Activated CD4-positive, alpha-beta T cell treated with anti-CD3 and anti-CD28 coated beads for 1 hour (primary cell): ENCODE measurements at regions not wholly inside any gene's neighbourhood (a gene's known extent, or its start where the extent isn't known, plus 50 kb on each side); places are given as distances from the start of the nearest gene placed in this dataset.
"Not testable (repeated sequence)": the region's sequence is repeated elsewhere in the genome, so short reads cannot be mapped to it uniquely, and the experiment has no call there.

Source experiments
- DNase-seq: peaks from one replicate; pipeline ENCODE4 v3.0.0-alpha.2; 2020

GRCh38 chr2:147037048-147037447 lies 807.8 kb upstream of the ACVR2A start:
- no peak for DNase-seq

DNA sequence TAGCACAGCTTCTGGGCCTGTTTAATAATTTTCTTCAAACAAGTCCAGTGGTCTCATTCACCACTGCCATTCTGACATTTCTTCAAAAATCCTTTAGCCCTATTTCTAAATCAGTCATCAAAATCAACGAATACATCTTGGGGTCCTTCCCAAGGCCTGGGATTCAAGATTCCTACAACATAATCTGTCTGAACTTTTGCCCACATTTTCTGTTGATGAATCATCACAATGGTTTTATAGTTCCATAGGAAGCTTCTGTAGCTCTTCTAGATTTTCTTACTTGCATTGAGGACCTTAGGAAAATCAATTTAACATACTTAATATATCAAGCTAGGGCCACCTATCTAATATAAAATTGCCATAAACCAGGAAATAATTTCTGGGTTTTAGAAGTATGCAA lies 811.8 kb upstream of the ACVR2A start:
- no peak for DNase-seq

GRCh38 chr2:147031897-147032296 lies 812.9 kb upstream of the ACVR2A start:
- no peak for DNase-seq

GRCh38 chr2:147030966-147031720 lies 813.7 kb upstream of the ACVR2A start:
- no peak for DNase-seq

- DNase-seq = no peak
Observed at GRCh38 chr2:147027436-147027835, 817.4 kb upstream of the ACVR2A start.

DNA sequence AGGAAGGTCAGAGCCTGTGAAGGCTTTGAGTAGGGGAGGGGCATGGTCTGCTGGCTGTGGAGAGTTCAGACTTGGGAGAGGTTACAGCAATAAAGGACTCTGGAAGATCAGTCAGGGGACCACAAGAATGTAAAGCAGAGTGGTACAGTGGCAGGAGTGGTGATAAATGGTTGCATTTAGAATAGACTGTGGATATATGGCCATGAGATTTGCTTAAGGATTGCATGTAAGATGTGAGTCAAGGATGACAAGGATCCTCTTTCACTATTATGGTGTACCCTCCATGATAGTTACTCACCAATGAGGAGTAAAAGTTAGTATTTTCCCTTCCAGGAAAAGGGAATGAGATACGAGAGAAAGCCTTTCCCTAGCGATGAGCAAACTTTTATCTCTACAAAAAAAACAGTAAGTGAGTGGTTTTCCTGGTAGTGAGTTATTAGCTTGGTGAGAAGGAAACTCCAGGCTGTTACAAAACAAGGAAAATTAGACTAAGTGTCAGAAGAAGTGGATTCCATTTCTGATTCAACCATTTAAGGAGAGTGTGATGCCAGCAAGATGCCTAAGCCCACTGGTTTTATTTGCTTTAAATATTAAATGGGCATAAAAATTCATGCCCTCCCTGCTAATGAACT lies 818.0 kb upstream of the ACVR2A start:
- DNase-seq = no peak

- DNase-seq = no peak
Observed at GRCh38 chr2:147025646-147026585, 818.9 kb upstream of the ACVR2A start.

- no peak for DNase-seq
Observed at GRCh38 chr2:147019311-147019710, 825.5 kb upstream of the ACVR2A start.

- DNase-seq = no peak
Observed at GRCh38 chr2:147017951-147018645, 826.7 kb upstream of the ACVR2A start.

DNA sequence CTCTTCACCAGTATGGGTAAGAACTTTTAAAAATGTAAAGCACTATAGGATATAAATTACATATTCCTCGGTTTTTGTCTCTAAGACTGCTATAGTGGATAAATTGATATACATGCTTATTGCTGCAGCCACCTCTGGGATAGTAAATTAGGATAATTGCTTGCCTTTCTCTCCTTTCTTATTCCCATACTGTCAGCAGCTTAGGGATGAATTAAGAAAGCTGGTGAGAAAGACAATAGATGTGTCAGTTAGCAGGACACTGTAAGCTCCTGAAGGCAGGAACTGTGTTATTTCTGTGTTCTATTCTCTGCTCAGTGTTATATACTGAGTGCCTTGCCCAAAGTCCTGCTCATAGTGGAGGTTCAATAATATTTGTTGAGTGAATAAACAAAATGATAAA lies 828.6 kb upstream of the ACVR2A start:
- no peak for DNase-seq

DNA sequence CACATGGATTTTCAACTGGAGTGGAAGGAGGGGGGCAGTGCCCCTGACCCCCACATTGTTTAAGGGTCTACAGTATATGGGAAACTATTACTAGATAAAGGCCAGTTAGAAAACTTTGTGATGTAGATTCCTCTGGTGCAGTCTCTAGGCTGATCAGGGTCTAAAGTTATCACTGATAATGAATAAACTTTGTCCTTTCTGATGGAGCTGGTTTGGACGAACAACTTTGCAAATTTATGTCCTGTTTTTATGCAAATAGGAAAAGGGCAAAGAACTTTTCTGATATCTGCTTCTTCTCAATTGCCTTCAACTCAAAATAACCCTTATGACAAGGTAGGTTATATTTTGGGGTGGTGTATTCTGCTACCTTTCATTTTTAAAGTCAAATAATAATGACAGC lies 829.2 kb upstream of the ACVR2A start:
- no peak for DNase-seq

DNA sequence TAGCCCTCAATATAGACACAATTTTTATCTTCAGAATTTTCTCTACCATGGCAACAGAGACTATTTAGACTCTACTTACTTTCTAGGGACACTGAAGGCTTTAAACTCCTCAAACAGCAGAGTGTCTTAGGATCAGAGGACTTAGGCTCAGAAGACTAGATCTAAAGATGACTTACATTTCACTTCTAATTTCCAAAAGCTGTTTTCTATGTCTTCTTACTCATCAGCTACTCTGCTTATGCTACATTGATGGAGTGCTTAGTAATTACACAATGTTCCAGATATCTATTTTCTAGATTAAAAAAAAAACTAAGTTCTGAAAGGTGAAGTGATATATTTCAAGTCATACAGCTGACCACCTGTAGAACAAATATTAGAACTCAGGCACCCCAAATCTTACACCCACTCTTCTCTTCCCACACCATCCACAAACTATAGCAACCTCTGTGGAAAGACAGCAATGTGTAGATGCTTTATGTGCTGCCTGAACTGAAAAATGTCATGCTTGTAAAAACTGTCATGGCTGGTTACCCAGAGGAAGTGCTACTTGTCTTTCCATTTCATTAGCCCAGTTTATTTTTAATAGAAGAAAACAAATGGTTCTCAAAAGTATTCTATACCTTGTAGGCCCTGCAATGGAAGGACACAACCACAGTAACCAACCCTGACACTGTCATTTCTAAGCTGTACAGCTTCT lies 831.0 kb upstream of the ACVR2A start:
- DNase-seq = no peak

DNA sequence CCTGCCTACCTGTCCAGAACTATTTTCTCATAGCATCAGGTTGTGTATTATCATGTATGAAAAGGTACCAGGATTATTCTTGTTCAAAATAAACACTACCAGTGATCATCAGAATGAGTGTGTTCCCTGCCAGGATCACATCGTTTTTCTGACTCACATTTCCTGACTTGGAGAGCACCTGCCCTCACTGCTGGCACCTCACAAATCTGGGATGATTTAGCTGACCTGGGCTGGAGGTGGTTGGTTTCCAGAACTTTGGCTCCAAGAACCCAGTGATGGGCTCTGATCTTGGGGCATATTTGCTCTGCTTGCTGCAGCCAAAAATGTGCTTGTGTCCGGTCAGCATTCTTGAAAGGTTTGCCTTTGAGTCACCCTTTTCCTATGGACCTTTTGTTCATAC lies 836.3 kb upstream of the ACVR2A start:
- DNase-seq = no peak

- DNase-seq = no peak
Observed at GRCh38 chr2:147006736-147007141, 838.1 kb upstream of the ACVR2A start.

DNA sequence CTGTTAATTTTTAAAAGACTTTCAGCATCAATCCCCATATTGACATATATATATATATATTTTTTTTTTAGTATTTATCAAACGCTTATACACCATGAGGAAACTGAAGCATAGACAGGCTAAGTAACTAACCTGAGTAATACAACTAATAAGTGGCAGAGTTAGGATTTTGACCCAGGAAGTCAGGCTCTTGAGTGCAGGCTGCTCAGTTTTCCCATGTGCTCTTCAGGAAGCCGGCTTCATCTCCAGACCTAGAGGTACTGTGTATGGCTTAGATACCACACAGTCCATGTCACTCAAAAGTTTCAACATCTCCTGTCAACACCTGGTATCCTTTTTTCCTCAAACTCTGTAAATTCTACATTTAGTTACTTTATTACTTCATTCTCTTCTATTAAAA lies 841.7 kb upstream of the ACVR2A start:
- no peak for DNase-seq

DNA sequence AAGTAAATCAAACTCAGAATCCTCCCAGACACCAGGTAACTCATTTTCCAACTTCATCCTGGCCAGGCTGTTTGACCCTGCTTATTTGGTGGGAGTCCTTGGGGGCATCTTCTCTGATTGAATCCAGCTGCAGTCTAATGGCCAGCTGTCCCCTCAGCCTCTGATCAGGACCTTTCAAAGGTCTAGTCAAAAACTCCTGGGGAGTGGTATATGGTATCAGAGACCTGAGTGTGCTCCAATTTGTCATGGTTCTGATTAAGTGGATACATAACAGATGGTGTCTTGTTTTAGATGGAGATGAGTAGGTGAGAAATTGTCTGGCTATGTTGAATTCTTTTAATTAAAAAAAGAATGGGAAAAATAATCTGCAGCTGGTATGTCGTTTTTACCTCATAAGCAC lies 842.6 kb upstream of the ACVR2A start:
- no peak for DNase-seq

GRCh38 chr2:147001061-147001460 lies 843.8 kb upstream of the ACVR2A start:
- no peak for DNase-seq

DNA sequence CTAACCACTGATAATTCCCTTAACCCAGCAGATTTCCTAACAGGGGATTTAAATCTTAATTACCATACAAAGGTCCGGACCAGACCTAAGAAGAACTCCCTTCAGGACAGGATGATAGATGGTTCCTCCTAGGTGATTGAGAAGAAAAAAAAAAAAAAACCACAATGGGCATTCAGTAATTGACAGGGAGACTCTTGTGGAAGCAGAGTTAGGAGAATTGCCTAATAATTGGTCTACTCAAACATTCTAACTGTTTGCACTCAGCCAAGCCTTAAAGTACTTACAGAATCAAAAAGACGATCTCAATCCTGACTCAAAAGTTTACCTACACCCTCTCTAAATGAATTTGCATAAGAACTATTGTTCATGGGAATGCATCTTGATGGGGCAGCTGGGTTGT lies 844.7 kb upstream of the ACVR2A start:
- not testable (repeated sequence) for DNase-seq

- no peak for DNase-seq
Observed at GRCh38 chr2:146997945-146998344, 846.9 kb upstream of the ACVR2A start.

DNA sequence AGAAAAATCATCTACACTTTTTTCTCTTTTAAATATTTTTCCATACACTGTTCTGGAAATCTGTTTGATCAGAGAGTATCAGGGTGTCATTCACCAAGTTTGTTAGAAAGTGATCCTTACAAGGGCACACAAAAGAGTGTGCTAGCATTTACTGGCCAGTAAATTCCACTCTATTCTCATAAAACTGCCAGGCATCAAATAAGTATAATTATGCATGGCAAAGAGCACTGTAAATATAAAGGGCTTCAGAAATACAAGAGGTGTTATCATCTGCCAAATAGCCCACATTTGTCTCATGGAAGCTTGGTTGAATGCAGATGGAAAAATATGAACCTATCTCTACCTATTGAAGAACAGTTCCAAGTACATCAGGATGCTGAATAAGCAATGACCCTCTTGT lies 847.3 kb upstream of the ACVR2A start:
- no peak for DNase-seq

DNA sequence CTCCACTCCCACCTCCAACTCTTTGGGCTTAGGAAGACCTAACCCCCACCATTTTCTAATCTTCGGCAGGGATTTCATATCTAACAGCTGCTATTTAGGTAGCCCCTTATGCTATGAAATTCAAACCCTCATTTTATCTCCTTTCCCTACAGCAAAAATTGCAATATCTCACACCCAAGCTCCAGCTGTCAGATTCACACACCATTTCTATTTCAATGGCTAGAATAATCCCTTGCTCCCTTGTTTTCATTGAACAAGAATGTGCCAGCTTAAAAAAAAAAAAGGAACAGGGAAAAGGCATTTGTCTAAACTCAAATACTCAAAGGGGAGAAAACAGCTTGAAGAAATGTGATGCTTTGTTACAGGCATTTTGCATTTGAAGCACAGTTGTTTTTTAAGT lies 850.6 kb upstream of the ACVR2A start:
- DNase-seq = no peak

- no peak for DNase-seq
Observed at GRCh38 chr2:146992466-146992865, 852.4 kb upstream of the ACVR2A start.
